ENCODE measurements at regions not wholly inside any gene's neighbourhood (a gene's known extent, or its start where the extent isn't known, plus 50 kb on each side); places are given as distances from the start of the nearest gene placed in this dataset.

- Mint-ChIP-seq H3K27me3 (ENCODE audit: unreplicated experiment) (peaks cover 91% of the 10 kb centered on the region), H3K4me3 (ENCODE audit: low read depth, unreplicated experiment) (no peak overlapping the region), H3K9me3 (ENCODE audit: low read depth, unreplicated experiment) (no peaks in the 10 kb centered on the region), H3K4me1 (ENCODE audit: low read depth, unreplicated experiment) (no peaks in the 10 kb centered on the region), H3K36me3 (ENCODE audit: insufficient read depth, unreplicated experiment) (no peaks in the 10 kb centered on the region), H3K27ac (ENCODE audit: unreplicated experiment) (no peak overlapping the region)
- no peak for TF ChIP-seq CTCF (IDR thresholded peaks at IDR 0.05; ENCODE audit: unreplicated experiment)
- CTCF ChIA-PET, result no interaction called here
- intact Hi-C loops (cut with micrococcal nuclease; ENCODE audit: unreplicated experiment), result no loop called here
- no peak for DNase-seq
- BruUV-seq (replicated peaks), result no TSS peak
Observed at GRCh38 chr12:113650476-113650875, 178.8 kb upstream of the LHX5 start.

- DNase-seq, result no peak
- H3K27me3 Mint-ChIP-seq (ENCODE audit: unreplicated experiment), result peaks cover 97% of the 10 kb centered on the region
- H3K4me1 Mint-ChIP-seq (ENCODE audit: low read depth, unreplicated experiment), result no peaks in the 10 kb centered on the region
- H3K27ac Mint-ChIP-seq (ENCODE audit: unreplicated experiment), result no peak overlapping the region
- intact Hi-C loops (cut with micrococcal nuclease; ENCODE audit: unreplicated experiment), result loop anchor here (5.0 kb wide), 1 partner anchor 263 kb away; no protein-coding TSS in a partner anchor
- no TSS peak for BruUV-seq (replicated peaks)
- no peaks in the 10 kb centered on the region for H3K9me3 Mint-ChIP-seq (ENCODE audit: low read depth, unreplicated experiment)
- no peaks in the 10 kb centered on the region for H3K36me3 Mint-ChIP-seq (ENCODE audit: insufficient read depth, unreplicated experiment)
- TF ChIP-seq CTCF (IDR thresholded peaks at IDR 0.05; ENCODE audit: unreplicated experiment), result no peak
- H3K4me3 Mint-ChIP-seq (ENCODE audit: low read depth, unreplicated experiment), result no peak overlapping the region
- CTCF ChIA-PET, result no interaction called here
Observed at GRCh38 chr12:113649256-113649830, 177.7 kb upstream of the LHX5 start.

- Mint-ChIP-seq H3K36me3 (ENCODE audit: insufficient read depth, unreplicated experiment) (no peaks in the 10 kb centered on the region), H3K4me1 (ENCODE audit: low read depth, unreplicated experiment) (no peaks in the 10 kb centered on the region), H3K27me3 (ENCODE audit: unreplicated experiment) (peaks cover 97% of the 10 kb centered on the region), H3K4me3 (ENCODE audit: low read depth, unreplicated experiment) (no peak overlapping the region), H3K27ac (ENCODE audit: unreplicated experiment) (no peak overlapping the region), H3K9me3 (ENCODE audit: low read depth, unreplicated experiment) (no peaks in the 10 kb centered on the region)
- BruUV-seq (replicated peaks), result no TSS peak
- intact Hi-C loops (cut with micrococcal nuclease; ENCODE audit: unreplicated experiment), result loop anchor here (5.0 kb wide), 1 partner anchor 265 kb away; no protein-coding TSS in a partner anchor
- CTCF ChIA-PET, result no interaction called here
- peak; percentile 25 for TF ChIP-seq CTCF (IDR thresholded peaks at IDR 0.05; ENCODE audit: unreplicated experiment)
- DNase-seq, result peak; percentile 15
Observed at GRCh38 chr12:113647048-113647447, 175.4 kb upstream of the LHX5 start.

GRCh38 chr12:113645603-113646002 lies 173.9 kb upstream of the LHX5 start:
- no TSS peak for BruUV-seq (replicated peaks)
- no peak for DNase-seq
- no peaks in the 10 kb centered on the region for H3K4me1 Mint-ChIP-seq (ENCODE audit: low read depth, unreplicated experiment)
- H3K4me3 Mint-ChIP-seq (ENCODE audit: low read depth, unreplicated experiment), result no peak overlapping the region
- no peaks in the 10 kb centered on the region for H3K9me3 Mint-ChIP-seq (ENCODE audit: low read depth, unreplicated experiment)
- peaks cover 97% of the 10 kb centered on the region for H3K27me3 Mint-ChIP-seq (ENCODE audit: unreplicated experiment)
- no peak for TF ChIP-seq CTCF (IDR thresholded peaks at IDR 0.05; ENCODE audit: unreplicated experiment)
- H3K36me3 Mint-ChIP-seq (ENCODE audit: insufficient read depth, unreplicated experiment), result no peaks in the 10 kb centered on the region
- H3K27ac Mint-ChIP-seq (ENCODE audit: unreplicated experiment), result no peak overlapping the region
- intact Hi-C loops (cut with micrococcal nuclease; ENCODE audit: unreplicated experiment), result loop anchor here (5.0 kb wide), 1 partner anchor 267 kb away; no protein-coding TSS in a partner anchor
- CTCF ChIA-PET, result no interaction called here

Data from Calu3 (cell line).